Upper lobe of left lung (tissue), 4 donors: ENCODE measurements at regions not wholly inside any gene's neighbourhood (a gene's known extent, or its start where the extent isn't known, plus 50 kb on each side); places are given as distances from the start of the nearest gene placed in this dataset.

Experiments
- CTCF ChIP-seq, 6 experiments: fragments of 450-650 bp in 4 of 6; fragments of 200-600 bp in 2 of 6; sonication (generic) in 2 of 6; IDR thresholded peaks; one replicate each; pipeline ENCODE4 v1.5.1; 2016 to 2019; ENCODE audit warnings: antibody characterized with exemption in 6 of 6
- EP300 ChIP-seq, 4 donors: sonication (generic); formaldehyde crosslinking; IDR thresholded peaks; one replicate each; pipeline ENCODE4 v1.5.1; 2017; ENCODE audit warnings: antibody characterized with exemption in 4 of 4, control low read depth in 2 of 4
- POLR2A ChIP-seq, 4 donors: fragments of 450-650 bp; IDR thresholded peaks; one replicate each; pipeline ENCODE4 v1.5.1; 2016 to 2017; ENCODE audit warnings: antibody characterized with exemption in 4 of 4, mild to moderate bottlenecking in 2 of 4

GRCh38 chr6:140253096-140253495 is 878.6 kb upstream of the CITED2 start:
- no peak for TF ChIP-seq CTCF (IDR thresholded peaks at IDR 0.05)
- no peak for TF ChIP-seq EP300 (IDR thresholded peaks at IDR 0.05)
- TF ChIP-seq POLR2A (IDR thresholded peaks at IDR 0.05): no peak
